Stimulated activated CD4-positive, alpha-beta T cell treated with anti-CD3 and anti-CD28 coated beads, Interleukin-1b, Interleukin-23, amount 100 ng/mL, for 24 hours (primary cell): ENCODE measurements at regions not wholly inside any gene's neighbourhood (a gene's known extent, or its start where the extent isn't known, plus 50 kb on each side); places are given as distances from the start of the nearest gene placed in this dataset.
"Not testable (repeated sequence)": the region's sequence is repeated elsewhere in the genome, so short reads cannot be mapped to it uniquely, and the experiment has no call there.

Experiments used
- DNase-seq, 4 experiments: peaks; one replicate each; pipeline ENCODE4 v3.0.0-alpha.2; 2020; ENCODE audit warnings: low read depth in 4 of 4, low spot score in 1 of 4

- not testable (repeated sequence) for DNase-seq
These were observed 52.8 kb downstream of the FOXD4L6 start for GRCh38 chr9:41075671-41076070.

- DNase-seq, result not testable (repeated sequence)
These were observed 54.0 kb downstream of the FOXD4L6 start for GRCh38 chr9:41074356-41074942.

- DNase-seq, result not testable (repeated sequence)
These were observed 54.8 kb downstream of the FOXD4L6 start for GRCh38 chr9:41073471-41074243.

DNA sequence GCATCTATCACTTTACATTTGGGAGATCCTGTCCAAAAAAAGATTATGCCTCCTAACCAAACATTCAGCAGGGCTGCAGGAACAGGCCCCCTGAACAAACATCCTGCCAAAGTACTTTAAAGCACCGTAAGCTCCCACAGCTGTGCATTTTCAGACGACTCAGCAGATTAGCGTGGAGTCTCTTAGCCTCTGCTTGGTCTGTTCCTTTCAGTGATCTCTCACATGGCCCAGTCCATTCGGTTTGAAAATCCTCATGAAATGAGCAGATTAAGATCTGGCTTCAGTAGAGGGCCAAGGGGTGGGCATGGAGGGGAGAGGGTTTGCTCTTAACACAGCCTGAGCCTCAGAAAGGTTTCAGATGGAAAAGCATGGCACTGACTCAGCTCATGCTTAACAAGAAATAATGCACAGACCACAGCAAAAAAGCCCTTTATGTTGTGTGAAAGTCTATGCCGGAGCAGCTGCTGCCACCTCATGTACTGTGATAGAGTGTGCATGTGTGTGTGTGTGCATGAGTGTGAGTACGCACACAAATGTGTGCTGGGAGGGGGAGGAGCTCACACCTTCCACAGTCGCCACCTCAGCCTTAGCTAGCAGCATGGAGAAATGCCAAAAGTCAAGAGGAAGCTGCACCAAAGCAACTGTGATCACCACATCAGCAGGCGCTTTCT lies 64.2 kb downstream of the FOXD4L6 start:
- peak in 1 of 4 experiments; percentile 4 for DNase-seq

DNA sequence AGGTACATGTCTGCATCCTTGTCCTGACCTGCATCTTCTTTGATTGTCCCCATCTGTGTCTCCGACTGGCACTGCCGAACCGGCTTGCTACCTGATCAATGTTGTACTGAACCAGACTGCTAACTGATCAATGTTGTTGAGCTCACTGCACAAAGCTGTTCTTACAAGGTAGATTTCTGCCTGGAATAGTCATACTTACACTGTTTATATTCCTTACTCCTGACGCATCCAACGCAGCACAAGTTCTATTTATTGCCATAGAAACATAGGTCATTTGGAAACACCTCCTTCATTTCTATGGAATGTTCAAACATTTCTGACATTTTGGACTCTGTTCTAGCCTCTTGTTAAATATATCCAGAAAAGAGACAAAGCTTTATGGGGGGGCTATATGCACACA lies 65.2 kb downstream of the FOXD4L6 start:
- not testable (repeated sequence) for DNase-seq

- DNase-seq, result not testable (repeated sequence)
These were observed 68.9 kb downstream of the FOXD4L6 start for GRCh38 chr9:41059603-41060002.

- not testable (repeated sequence) for DNase-seq
These were observed 74.7 kb downstream of the FOXD4L6 start for GRCh38 chr9:41053666-41054363.

GRCh38 chr9:41048672-41049071 lies 79.8 kb downstream of the FOXD4L6 start:
- not testable (repeated sequence) for DNase-seq

DNA sequence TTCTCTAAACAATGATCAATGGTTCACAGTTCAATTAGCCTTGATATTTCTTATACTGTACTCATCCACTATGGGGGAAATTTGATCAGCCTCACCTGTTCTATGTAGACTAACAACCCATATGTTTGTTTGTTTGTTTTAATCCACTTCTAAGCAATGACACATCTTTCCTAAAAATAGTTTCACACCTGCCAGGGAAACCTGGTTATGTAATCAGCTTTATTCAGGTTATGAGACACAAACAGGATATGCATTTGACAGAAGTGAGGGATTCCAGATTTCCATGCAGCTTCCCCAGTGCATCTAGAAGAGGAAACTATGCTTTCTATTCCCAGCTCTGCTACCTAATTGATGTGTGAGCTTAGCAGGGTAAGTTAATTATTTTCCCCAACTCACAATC lies 80.7 kb downstream of the FOXD4L6 start:
- not testable (repeated sequence) for DNase-seq

DNA sequence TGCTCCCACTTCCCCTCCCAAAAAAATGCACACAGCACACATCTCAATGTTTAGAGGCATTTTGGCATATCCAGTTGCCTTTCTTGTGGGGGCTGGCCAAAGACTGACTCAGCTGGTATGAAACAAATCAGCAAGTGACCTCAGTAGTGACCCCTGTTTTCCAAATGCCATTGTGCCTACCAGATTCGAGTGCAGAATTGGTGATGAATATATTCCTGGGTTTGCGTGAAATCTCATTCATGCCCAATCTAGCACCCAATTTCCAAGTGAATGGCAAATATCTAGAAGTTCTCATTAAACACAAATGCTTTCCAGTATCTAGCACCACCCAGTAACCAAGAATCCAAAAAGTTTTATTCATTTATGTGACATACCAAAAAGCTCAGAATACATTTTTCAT lies 83.6 kb downstream of the FOXD4L6 start:
- DNase-seq, result not testable (repeated sequence)

DNA sequence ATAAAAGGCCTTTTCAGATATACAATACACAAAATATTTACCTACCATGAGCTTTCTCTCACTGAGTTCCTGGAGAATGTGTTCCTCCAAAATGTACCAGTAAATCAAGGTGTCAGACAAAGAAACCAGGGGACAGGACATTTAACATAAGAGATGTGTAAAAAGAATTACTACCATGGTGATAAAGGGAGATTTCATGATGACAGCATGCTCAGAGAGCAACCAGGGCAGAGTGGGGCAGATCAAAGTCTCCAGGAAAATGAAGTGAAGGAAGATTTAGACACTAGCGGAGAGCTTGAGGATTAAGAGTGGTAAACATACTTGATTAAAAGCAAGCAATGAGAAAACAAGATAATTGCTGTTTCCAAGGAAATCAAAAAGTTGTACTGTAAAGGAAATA lies 85.0 kb downstream of the FOXD4L6 start:
- not testable (repeated sequence) for DNase-seq

DNA sequence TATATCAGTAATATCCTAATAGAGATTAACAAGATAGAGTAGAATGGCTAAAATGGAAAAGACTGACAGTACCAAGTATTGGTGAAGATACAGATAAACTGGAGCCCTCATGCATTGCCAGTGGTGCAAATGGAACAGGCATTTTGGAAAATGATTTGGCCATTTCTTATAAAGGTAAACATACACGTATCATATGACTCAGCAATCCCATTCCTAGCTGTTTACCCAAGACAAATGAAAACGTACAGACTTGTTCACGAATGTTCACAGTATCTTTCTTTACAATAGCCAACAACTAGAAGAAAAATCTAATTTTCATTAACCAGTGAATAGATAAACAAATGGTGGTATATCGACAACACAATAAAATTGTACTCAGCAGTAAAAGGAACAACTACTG lies 86.4 kb downstream of the FOXD4L6 start:
- DNase-seq, result not testable (repeated sequence)

DNA sequence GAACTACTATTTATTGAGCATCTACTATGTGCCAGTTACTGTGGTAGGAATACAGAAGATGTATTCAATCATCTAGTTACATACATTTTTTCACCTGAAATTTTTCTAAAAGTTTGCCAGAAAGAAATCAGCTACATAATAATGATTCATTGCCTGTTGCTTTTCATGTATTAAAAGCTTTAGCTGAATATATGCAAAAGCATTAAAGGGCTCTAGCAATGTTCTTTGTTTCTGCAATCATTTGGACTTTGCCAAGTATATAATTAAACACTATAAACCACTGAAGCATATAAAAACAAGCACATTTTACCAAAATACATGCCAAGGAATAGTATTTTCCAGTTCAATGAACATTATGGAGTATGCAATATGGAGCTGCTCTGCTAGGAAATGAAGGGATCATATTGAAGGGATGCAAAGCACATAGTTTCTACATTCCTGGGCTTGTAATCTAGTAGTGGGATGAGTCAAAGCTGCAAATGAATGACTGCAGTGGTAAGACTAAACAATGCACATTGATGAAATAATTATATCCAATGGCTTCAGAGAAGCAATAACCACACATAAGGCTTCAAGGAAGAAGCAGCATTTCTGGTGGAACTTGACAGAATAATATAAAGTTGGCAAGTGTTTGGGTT lies 87.7 kb downstream of the FOXD4L6 start:
- not testable (repeated sequence) for DNase-seq

DNA sequence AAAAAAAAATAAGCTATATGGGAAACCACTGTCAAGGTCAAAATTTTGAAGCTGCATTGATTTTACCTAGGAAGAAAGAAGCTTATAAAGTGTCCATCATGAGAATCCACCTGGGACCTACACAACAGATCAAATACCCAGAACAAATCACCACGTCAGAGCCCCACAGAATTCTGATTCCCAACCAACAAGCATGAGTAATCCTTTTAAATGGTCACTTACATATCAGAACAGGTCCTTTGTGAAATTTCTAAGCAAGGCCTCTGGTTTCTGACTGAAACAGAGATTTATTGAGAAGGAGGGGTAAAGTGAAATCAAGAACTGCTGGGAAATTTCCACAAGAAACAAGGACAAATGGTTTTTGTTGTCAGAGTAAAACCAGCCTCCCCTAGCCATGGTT lies 93.2 kb downstream of the FOXD4L6 start:
- DNase-seq, result not testable (repeated sequence)

DNA sequence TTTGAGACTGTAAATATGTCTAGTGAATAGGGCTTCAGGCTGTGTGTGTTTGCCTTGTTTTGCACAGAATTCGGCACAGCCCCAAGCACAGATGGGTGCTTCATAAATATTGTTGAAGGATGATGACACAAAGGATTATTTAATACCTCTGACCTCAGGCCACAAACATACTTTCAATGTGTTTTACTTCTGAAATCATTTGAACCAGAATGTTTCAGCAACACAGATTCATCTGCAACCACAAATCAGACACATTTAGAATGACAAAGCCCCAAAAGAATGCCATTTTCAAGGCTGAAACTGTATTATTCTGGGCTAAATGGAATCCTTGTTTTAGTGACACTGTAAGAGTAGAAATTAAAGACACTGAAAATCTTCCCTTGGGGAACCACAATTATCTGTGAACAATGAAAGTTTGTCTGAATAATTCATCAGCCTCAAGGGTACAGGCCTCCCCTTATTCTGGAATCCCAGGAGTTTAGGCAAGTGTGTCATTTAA lies 93.7 kb downstream of the FOXD4L6 start:
- not testable (repeated sequence) for DNase-seq

DNA sequence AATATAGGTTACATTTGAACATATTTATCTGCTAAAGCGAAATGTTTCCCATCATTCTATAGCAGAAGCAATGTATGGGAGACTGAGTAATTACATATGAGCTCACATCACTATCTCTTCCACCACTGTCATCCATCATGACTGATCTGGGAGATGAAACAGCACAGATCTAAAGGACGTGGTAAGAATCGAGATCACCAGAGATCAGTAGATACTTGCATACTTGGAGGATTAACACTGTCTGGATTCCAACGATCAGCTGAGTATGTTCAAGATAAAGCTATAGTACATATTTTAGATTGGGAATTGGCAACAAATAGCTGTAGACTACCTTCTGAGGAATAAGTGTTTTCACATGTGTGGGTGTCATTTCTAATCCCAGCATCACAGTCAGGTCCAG lies 94.6 kb downstream of the FOXD4L6 start:
- DNase-seq, result not testable (repeated sequence)

GRCh38 chr9:41033360-41033759 lies 95.1 kb downstream of the FOXD4L6 start:
- not testable (repeated sequence) for DNase-seq

DNA sequence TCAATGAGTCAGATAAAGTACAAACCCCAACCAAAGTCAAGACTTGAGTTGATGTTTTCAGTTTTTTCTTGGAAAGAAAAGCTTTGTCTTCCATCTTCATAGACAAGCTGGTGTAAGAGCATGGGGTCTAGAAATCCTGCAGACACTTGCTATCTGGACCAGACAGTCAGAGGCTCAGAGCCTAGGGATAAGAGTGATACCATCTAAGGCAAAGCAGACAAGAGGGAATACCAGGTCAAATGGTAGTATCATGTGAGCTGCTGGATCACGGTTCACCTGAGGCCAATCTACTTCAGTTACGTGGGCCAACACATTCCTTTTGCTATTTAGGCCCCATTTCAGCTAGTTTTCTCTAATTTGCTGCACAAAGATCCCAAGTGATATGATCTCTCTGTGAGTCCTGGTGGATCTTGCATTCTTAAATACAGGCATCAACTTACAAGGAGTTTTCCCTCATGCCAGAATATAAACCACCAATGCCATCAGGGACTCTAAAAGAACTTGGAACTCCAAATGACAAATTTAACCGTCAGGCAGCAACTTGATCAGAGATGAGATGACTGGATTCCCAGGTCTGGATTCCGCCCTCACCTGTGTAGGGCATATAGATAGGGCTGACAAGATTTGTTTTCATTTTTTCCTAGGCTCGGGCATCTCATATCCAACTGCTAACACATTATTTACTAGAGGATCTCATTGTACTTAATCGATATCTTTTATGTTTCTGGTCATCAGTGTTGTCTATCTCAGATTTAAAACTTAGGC lies 101.4 kb downstream of the FOXD4L6 start:
- DNase-seq, result not testable (repeated sequence)

- DNase-seq, result not testable (repeated sequence)
These were observed 106.1 kb downstream of the FOXD4L6 start for GRCh38 chr9:41022365-41022764.
